HepG2 (cell line): ENCODE measurements at regions not wholly inside any gene's neighbourhood (a gene's known extent, or its start where the extent isn't known, plus 50 kb on each side); places are given as distances from the start of the nearest gene placed in this dataset.

Experiments used
- ATAC-seq: fragments of 200-7000 bp; cut with Tn5 transposase; 3 replicates; pipeline ENCODE4 v1.9.1; 2020; ENCODE audit warnings: mild to moderate bottlenecking, moderate library complexity
- BruUV-seq: library from RNA; stranded (reverse); fragments of 400-500 nt; replicated peaks from 2 replicates; lab custom pipeline; 2021; lab: Mats Ljungman, UMichigan
- CTCF ChIA-PET: fragments of 300-600 bp; formaldehyde crosslinking; extraction: SDS; loops from one replicate; lab custom pipeline; 2021; ENCODE audit warnings: low total read pairs, inconsistent platforms, low intra/inter-chr PET ratio; lab: Yijun Ruan, JAX
- POLR2A ChIA-PET: fragments of 350-600 bp; sonication (Branson Sonifier 250); formaldehyde crosslinking; loops from one replicate; lab custom pipeline; 2020; ENCODE audit warnings: antibody characterized with exemption, inconsistent platforms; lab: Yijun Ruan, JAX
- DNase-seq: peaks from one replicate; pipeline ENCODE4 v3.0.0-alpha.2; 2015; ENCODE audit warnings: low spot score
- FAIRE-seq: peaks from 3 replicates; lab custom pipeline; 2011; peaks lifted over from hg19 to GRCh38; lab: Jason Lieb, UNC
- H2AFZ ChIP-seq: one replicate; pipeline ENCODE4 v1.6.1; 2011; ENCODE audit warnings: low read length, inconsistent platforms
- H3K27ac ChIP-seq: fragments of 300-600 bp; 3 replicates; pipeline ENCODE4 v1.8.0; 2011; ENCODE audit warnings: mixed run types, mild to moderate bottlenecking, mixed read lengths, low read length, inconsistent platforms; ENCODE audit not compliant: insufficient read depth; ENCODE audit errors: extremely low read length
- H3K27me3 ChIP-seq, 2 experiments: fragments of 200-600 bp in 1 of 2; 2 replicates in 1 of 2; 3 replicates in 1 of 2; pipeline versions ENCODE4 v1.6.0 to v1.8.0; 2011; ENCODE audit warnings: low read length in 2 of 2, mild to moderate bottlenecking in 2 of 2, moderate library complexity in 2 of 2, inconsistent platforms in 1 of 2; ENCODE audit not compliant: insufficient read depth in 2 of 2, control insufficient read depth in 1 of 2
- H3K36me3 ChIP-seq, 2 experiments: fragments of 200-600 bp in 1 of 2; replicated peaks in 1 of 2; 2 replicates in 1 of 2; 3 replicates in 1 of 2; pipeline versions ENCODE4 v1.5.1 to v1.8.0; 2011; ENCODE audit warnings: low read length in 2 of 2, inconsistent platforms in 1 of 2; ENCODE audit not compliant: insufficient read depth in 2 of 2, control insufficient read depth in 1 of 2
- H3K4me1 ChIP-seq: 2 replicates; pipeline ENCODE4 v1.5.1; 2012; ENCODE audit warnings: low read length, inconsistent platforms; ENCODE audit not compliant: insufficient read depth
- H3K4me2 ChIP-seq: 2 replicates; pipeline ENCODE4 v1.6.0; 2011; ENCODE audit warnings: low read depth, low read length, inconsistent platforms
- H3K4me3 ChIP-seq, 3 experiments: fragments of 200-600 bp in 1 of 3; sonication (generic), shearing (Covaris generic) in 1 of 3; replicated peaks in 1 of 3; 2 replicates each; pipeline ENCODE4 v1.5.1; 2011 to 2016; ENCODE audit warnings: low read length in 3 of 3, inconsistent platforms in 2 of 3, low read depth in 2 of 3, mild to moderate bottlenecking in 2 of 3, control low read depth in 1 of 3, mixed read lengths in 1 of 3; ENCODE audit not compliant: insufficient read depth in 1 of 3
- H3K79me2 ChIP-seq: one replicate; pipeline ENCODE4 v1.6.1; 2011; ENCODE audit warnings: low read length, inconsistent platforms; ENCODE audit not compliant: insufficient read depth
- H3K9ac ChIP-seq: 2 replicates; pipeline ENCODE4 v1.6.0; 2011; ENCODE audit warnings: mild to moderate bottlenecking, low read depth, low read length, inconsistent platforms; ENCODE audit not compliant: insufficient read depth
- H3K9me3 ChIP-seq: 2 replicates; pipeline ENCODE4 v1.5.1; 2012; ENCODE audit warnings: mild to moderate bottlenecking, low read length
- H4K20me1 ChIP-seq: 2 replicates; pipeline ENCODE4 v1.6.0; 2011; ENCODE audit warnings: inconsistent platforms, mild to moderate bottlenecking, low read length, moderate library complexity; ENCODE audit not compliant: insufficient read depth
- GATA4 ChIP-seq: sonication (generic); IDR thresholded peaks from 2 replicates; pipeline ENCODE4 v1.6.1; 2016; ENCODE audit warnings: antibody characterized with exemption, low read depth, borderline replicate concordance
- KDM5A ChIP-seq: fragments of 200-600 bp; sonication (generic); IDR thresholded peaks from 2 replicates; pipeline ENCODE4 v1.7.0; 2018; ENCODE audit warnings: antibody characterized with exemption, mild to moderate bottlenecking, low read length, borderline replicate concordance
- MAFF ChIP-seq: IDR thresholded peaks from 2 replicates; pipeline ENCODE4 v1.6.1; 2011; ENCODE audit warnings: low read depth, low read length, improper control_type of control experiment
- MAFK ChIP-seq, 2 experiments: IDR thresholded peaks in 1 of 2; conservative IDR thresholded peaks in 1 of 2; 2 replicates each; pipeline ENCODE4 v1.6.1; 2011; ENCODE audit warnings: improper control_type of control experiment in 2 of 2, low read length in 2 of 2
- MBNL3 ChIP-seq: fragments of 250-450 bp; sonication (Bioruptor Pico); conservative IDR thresholded peaks from 2 replicates; pipeline ENCODE4 v1.8.0; 2022; ENCODE audit warnings: mild to moderate bottlenecking, inconsistent platforms
- NFE2L2 ChIP-seq: fragments of 150-350 bp; IDR thresholded peaks from 2 replicates; pipeline ENCODE4 v1.6.1; 2014; ENCODE audit warnings: low read length
- PCBP2 ChIP-seq: fragments of 200-400 bp; formaldehyde crosslinking; optimal IDR thresholded peaks from 2 replicates; pipeline ENCODE3; 2018; ENCODE audit warnings: low read length, low read depth; ENCODE audit not compliant: poor library complexity, severe bottlenecking
- ZNF776 ChIP-seq: sonication (generic); formaldehyde crosslinking; IDR thresholded peaks from 2 replicates; pipeline ENCODE4 v1.4.0; 2020; ENCODE audit warnings: mild to moderate bottlenecking, missing genetic modification reagents
- WGBS: methylation state at CpG from one replicate; pipeline ENCODE4 v1.1.6; 2017; ENCODE audit warnings: low lambda C conversion rate; 5-methylcytosine and 5-hydroxymethylcytosine counted together
- in situ Hi-C: cut with HindIII; loops from 2 replicates; pipeline ENCODE4 v1.10.0; 2017; ENCODE audit warnings: low pct_unique_long_range_greater_than_20kb; ENCODE audit not compliant: extremely low pct_ligation_motif_present
- intact Hi-C: fragments of 100-400 bp; cut with micrococcal nuclease; formaldehyde crosslinking; loops from one replicate; pipeline ENCODE4 v1.10.0; 2022; ENCODE audit not compliant: unreplicated experiment

DNA sequence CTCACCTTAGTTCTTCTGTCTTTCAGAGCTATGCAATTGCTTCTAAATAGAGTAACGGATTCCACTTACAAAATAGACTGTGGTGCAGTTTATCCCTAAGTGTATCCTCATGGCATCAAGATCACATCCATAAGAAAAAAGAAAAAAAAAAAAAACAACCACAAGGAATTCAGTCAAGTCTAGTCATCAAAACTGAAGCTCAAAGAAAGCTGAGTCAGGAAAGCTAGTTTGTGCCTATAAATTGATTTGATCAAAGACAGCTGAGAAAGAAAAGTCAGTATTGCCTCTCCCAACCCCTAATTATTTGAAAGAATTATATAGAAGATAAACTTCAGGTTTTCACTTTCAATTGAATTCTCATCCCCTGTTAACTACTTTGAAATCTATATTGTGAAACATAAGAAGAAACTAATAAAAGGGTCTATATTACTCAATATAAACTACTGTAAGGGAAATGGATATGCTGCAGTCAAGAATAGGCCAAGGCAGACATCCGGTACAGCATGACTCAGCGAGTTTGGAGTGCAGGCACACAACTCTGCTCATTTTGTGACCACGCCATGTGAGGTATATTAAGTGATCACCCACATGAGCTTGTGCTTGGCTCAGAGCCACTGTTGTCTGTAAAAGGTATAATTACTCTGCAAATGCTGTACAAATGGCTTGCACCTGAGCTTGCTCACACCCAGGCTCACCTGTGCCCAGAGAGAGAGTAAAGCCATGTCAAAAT, 568.1 kb upstream of the CRIM1 start:
- no peak overlapping the region for H3K27ac ChIP-seq
- H3K9me3 ChIP-seq: peaks cover 75% of the 10 kb centered on the region
- no peak overlapping the region for H2AFZ ChIP-seq
- WGBS: 12% methylated on average over 4 of the region's 4 CpGs
- no TSS peak for BruUV-seq
- intact Hi-C loops (no loop called here), in situ Hi-C loops (no loop called here)
- H4K20me1 ChIP-seq: no peaks in the 10 kb centered on the region
- H3K79me2 ChIP-seq: no peaks in the 10 kb centered on the region
- H3K36me3 ChIP-seq: no peaks in the 10 kb centered on the region
- FAIRE-seq: no peak
- H3K4me3 ChIP-seq: no peak overlapping the region
- peak; percentile 76; the same call in 1 of the 2 replicates for TF ChIP-seq NFE2L2
- no peak for TF ChIP-seq GATA4
- TF ChIP-seq MAFF: peak; percentile 60
- TF ChIP-seq MAFK (conservative IDR thresholded peaks at IDR 0.05 in 1 of 2, IDR thresholded peaks at IDR 0.05 in 1 of 2; ENCODE audit: low read length in 2 of 2): peak; percentile 41 to 74; a peak in 3 of 4 replicates
- TF ChIP-seq, all 625 proteins: peak for 3
- H3K9ac ChIP-seq: no peak overlapping the region
- ChIA-PET CTCF (no interaction called here), POLR2A (no interaction called here)
- no peak overlapping the region for H3K4me2 ChIP-seq
- no peak for ATAC-seq
- H3K4me1 ChIP-seq: no peaks in the 10 kb centered on the region
- no peak for DNase-seq
- H3K27me3 ChIP-seq: no peaks in the 10 kb centered on the region

DNA sequence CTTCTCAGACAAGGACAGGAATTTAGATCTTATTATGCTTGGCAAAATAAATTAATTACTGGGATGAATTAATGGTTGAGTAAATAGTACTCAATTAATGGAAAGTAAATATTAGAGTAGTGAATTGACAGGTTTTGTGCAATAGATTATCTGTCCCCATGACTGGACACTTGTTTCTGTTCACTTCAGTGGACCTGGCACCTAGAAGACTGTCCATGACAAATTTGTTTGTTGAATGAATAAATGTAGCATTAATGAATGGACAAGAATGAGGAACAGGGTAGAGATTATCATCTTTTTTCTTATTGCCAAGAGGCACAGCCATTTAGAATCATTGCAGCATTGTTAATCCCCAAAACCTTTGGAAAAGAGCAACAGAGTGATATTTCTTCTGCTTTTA, 570.0 kb upstream of the CRIM1 start:
- H3K9ac ChIP-seq: no peak overlapping the region
- no peaks in the 10 kb centered on the region for H3K36me3 ChIP-seq
- no peak for ATAC-seq
- FAIRE-seq: no peak
- no peak overlapping the region for H3K4me3 ChIP-seq
- ChIA-PET CTCF (no interaction called here), POLR2A (no interaction called here)
- no peaks in the 10 kb centered on the region for H3K27me3 ChIP-seq
- no peak for DNase-seq
- no TSS peak for BruUV-seq
- in situ Hi-C loops: no loop called here
- no peaks in the 10 kb centered on the region for H3K4me1 ChIP-seq
- no peaks in the 10 kb centered on the region for H4K20me1 ChIP-seq
- no peak overlapping the region for H3K4me2 ChIP-seq
- intact Hi-C loops: no loop called here
- no peak overlapping the region for H3K27ac ChIP-seq
- no peak for TF ChIP-seq ZNF776
- no peak for TF ChIP-seq MBNL3
- no peak for TF ChIP-seq PCBP2
- TF ChIP-seq KDM5A: no peak
- H3K79me2 ChIP-seq: no peaks in the 10 kb centered on the region
- H2AFZ ChIP-seq: no peak overlapping the region
- peaks cover 94% of the 10 kb centered on the region for H3K9me3 ChIP-seq
